ENCODE measurements at regions not wholly inside any gene's neighbourhood (a gene's known extent, or its start where the extent isn't known, plus 50 kb on each side); places are given as distances from the start of the nearest gene placed in this dataset.
"Not testable (repeated sequence)": the region's sequence is repeated elsewhere in the genome, so short reads cannot be mapped to it uniquely, and the experiment has no call there.

DNA sequence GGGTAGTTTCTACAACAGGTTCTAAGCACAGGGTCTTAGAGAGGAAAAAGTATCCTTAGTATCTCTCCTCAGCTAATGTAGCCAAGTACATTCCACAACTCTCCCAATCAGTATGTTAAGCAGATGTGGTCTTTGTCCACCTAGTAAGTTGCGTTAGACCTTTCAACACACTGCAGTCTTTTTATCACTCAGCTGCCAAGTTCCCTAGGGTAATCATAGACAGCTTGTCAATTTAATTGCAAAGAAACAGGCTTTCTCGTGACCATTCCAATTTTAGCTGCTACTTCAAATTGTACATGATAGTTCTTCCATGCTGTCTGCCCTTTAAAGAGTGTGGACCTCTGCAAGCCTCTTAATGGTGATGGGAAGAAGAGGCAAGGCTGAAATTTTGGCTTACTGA is 211.8 kb upstream of the PKN2 start:
- DNase-seq (ENCODE audit: low read depth): no peak

DNA sequence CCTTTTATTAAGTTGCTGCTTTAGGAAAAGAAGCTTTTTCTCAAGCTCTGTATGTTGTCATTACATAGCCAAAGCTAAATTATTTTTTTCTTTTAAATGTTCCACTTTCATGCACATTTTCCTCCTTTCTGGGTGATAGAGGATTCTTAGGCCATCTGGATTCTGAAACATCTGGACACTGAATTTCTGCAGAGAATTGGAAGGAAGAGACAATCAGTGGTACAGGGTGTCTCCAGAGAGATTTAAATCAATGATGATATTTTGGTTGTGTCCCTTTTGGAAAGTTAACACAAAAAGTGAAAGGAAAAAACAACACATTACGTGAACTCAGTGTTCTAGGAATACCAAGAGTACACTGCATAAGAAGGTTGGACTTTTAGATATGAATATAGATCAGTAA is 211.4 kb upstream of the PKN2 start:
- no peak for DNase-seq (ENCODE audit: low read depth)

DNA sequence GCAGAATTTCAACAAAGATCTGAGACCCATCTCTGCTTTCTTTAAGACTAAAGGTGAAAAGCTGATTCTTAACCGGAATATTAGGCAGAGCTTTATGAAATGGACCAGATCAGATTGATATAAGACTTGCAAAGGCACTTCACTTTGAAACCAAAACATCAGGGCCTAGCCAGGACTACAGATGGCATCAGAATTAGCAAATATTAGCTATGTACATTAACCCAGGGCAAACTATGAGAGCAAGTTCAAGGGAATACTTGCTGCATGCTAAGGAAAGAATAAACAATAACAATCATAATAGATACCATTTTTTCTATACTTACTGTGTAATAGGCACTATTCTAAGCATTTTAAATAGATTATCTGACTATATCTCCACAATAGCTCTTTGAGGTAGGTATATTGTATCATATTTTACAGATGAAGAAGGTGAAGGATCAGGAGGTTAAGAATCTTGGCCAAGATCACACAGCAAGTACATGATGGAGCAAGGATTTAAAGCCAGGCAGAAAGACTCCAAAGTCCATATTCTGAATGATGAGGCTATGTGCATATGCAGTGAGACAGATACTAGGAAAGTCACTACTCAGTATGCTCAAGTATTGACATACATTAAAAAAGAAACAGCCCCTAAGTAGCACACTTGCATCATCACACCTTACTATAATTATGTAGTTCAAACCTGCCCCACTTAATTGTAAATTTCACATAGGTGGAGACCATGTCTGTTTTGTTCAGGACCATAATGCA is 209.3 kb upstream of the PKN2 start:
- DNase-seq (ENCODE audit: low read depth): no peak

DNA sequence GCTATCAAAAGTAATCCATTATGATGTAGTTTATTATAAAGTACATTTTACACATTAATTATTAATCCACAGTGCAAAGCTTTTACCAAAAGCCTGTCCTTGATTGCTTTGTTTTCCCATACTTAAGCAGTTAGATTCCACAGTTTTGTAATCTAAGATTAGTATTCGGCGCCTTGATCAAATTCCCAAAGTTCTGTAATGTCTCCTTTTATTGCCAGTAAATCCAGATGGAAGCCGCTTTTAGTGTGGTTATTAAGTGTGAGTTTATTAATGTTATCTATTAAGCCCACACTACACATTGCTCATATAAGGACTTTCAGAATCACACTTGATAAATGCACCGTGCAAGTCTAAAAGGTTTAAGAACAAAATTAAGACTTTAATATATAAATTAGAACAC is 199.2 kb upstream of the PKN2 start:
- no peak for DNase-seq (ENCODE audit: low read depth)

DNA sequence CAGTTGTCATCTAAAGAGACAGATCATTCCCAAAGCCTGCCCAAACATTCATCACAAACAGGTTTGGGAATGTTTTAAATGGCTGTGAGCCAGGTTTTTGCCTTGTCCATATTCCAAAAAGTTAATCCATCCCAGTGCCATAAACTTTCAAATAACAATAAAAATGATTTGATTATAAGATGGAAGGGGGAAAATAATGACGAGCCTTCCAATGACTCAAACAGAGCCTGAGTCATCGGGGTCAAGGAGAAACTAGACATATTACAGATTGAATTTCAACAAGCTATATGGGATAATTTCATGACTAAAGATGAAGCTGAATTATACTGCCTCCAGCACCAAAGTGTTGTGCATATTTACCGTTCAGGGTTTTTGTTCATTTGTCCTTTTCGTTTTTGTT is 195.8 kb upstream of the PKN2 start:
- no peak for DNase-seq (ENCODE audit: low read depth)

DNA sequence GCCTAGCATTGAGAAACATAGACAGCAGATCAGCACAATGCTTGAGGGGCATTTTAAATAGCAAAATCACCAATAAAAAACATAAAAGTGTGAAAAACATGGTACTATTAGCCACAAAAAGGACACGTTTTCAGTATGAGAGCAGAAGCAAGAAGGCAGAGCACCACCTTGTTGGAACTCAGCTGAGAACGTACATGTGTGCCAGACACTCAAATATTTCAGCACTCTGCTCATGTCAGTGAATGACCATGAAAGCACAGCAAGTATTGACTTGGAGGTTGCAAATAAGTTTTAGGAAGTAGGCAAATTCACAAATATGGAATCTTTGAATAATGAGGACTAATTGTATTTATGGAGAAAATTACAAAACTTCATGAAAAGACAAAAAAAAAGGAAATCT is 193.4 kb upstream of the PKN2 start:
- DNase-seq (ENCODE audit: low read depth): no peak

DNA sequence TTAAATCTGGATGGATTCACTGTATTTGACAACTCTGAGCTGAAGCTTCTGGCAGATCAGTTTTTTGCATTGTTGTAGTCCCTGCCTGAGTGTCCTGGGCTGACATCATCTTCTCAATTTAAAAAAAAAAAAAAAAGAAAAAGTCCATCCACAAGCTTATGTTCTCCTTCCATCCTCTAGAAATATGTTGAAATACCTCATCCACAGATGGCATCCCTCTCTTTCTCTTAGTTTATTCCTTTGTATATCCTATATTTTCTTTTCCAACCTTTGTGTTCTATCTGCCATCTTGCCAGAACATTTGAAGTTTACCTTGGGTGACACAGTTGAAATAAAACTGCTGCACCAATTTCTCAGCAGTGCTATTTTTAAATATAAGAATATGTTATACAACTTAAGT is 184.4 kb upstream of the PKN2 start:
- no peak for DNase-seq (ENCODE audit: low read depth)

DNA sequence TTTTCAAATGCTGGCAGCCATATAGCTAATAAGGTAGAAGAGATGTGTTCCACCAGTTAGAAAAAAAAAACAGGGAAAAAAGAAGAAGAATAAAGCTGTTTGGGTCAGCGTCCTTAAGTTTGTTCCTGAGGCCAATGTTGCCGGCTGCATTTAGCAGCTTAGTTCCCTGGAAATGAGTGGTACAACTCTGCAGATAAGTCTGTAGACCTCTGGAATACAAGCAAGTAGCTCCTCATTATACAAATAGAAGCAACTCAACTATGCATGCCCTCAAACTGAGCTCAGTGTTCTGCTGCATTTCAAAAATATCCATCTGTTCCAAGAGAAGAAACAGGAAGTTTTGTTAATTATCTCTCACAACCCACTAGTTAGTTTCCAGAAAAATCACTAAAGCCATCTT is 181.2 kb upstream of the PKN2 start:
- DNase-seq (ENCODE audit: low read depth): no peak

DNA sequence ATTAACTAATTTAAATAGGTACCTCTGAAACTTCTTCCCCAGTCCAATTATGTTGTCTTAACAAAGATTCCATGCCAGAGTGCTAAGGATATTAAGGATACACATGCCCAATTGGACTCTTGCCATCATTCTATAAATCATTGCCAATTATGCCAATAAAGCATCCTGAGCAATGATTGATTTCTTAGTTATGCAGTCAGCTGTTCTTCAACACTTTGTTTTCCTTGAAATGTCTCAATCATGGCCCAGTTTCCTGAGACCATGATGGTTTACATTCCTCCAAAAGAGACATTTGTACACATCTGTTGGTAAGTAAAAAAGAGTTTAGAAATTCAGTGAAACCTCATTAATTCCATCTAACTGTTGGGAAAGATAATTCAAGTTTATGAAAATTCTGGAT is 180.4 kb upstream of the PKN2 start:
- DNase-seq (ENCODE audit: low read depth): no peak

DNA sequence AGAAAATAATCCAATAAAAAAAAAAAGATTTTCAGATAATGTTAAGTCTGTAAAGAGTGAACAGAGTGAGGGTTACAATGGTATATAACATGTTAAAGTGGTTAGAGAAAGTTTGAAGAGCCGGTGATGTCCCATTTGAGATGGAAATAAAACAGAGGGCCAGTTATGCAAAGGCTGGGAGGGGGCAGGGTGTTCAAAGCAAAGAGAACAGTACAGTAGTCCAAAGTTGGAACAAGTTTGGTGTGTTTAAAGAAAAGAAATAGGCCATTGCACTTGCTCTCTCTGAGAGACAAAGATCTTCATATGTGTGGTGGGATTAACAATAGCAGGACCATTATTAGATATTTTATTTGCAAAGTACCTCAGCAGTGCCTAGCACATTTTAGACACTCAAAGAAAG is 179.5 kb upstream of the PKN2 start:
- no peak for DNase-seq (ENCODE audit: low read depth)

DNA sequence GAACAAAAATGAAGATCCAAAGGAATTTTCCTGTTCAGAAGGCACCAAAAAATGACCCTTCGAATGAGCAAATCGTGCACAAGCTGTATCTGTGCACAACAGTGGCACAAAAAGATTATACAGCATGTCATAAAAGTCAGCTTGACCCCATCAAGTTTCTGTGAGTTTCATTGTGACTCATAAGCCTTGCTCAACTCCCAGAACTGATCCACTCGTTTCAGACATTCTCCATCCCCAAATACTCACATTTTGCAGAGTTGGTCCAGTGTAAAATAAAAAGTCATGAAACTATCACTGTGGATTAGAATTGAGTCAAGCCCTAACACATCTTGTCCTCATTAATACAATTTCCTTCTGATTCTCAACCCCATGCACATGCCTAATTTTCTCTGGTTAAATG is 174.7 kb upstream of the PKN2 start:
- DNase-seq (ENCODE audit: low read depth): no peak

DNA sequence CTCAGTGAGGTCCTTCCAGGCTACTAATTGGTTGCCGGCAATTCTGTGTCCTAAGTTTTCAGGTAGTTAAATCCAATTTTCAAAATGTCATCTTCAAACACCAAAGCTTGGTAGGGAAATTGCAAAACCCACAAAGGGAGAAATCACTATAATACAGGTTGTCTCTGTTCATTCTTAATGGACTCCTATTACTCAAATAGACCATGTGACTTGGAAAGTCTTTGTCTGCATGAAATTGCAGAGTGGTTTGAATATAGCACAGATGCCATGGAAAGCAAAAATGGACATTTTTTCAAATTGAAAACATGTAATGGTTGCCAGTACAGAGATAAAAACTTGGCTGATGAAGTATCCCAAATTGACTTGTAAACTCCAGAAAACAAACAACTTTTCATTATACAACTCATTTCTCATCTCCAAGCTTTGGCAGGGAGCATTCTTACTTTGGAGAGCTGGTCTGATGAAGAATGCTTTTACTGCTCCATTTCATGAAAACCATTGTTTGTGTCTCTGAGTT is 169.5 kb upstream of the PKN2 start:
- DNase-seq (ENCODE audit: low read depth): no peak

DNA sequence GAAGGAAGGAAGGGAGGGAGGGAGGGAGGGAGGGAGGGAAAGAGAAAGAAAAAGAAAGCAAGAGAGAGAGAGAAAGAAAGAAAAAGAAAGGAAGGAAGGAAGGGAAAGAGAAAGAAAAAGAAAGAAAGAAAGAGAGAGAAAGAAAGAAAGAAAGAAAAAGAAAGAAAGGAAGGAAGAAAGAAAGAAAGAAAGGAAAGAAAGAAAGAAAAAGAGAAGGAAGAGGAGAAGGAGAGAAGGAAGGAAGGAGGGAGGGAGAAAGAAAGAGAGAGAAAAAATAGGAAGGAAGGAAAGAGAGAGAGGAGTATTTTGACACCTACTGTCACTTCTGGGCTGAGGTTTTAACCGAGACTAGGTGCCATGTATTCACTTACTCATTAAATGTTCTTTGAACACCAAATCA is 166.6 kb upstream of the PKN2 start:
- DNase-seq (ENCODE audit: low read depth): not testable (repeated sequence)

DNA sequence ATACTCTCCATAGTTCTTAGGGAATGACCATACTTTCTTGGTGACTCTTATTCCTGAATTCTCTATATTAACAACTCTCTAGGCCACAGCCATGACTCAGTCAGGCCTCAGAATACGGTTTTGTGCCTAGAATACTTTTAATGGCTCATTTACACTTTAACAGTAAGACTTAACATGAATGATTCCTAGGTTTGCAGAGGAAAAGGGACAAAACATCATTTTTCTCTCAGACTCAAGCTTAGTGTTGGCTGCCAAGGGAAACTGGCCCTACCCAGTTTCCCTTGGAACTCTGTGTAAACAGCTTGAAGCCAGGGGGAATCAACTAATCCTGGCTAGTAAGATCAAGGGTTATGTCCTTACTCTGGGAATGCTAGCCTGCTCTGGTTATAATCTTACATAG is 164.9 kb upstream of the PKN2 start:
- no peak for DNase-seq (ENCODE audit: low read depth)

DNA sequence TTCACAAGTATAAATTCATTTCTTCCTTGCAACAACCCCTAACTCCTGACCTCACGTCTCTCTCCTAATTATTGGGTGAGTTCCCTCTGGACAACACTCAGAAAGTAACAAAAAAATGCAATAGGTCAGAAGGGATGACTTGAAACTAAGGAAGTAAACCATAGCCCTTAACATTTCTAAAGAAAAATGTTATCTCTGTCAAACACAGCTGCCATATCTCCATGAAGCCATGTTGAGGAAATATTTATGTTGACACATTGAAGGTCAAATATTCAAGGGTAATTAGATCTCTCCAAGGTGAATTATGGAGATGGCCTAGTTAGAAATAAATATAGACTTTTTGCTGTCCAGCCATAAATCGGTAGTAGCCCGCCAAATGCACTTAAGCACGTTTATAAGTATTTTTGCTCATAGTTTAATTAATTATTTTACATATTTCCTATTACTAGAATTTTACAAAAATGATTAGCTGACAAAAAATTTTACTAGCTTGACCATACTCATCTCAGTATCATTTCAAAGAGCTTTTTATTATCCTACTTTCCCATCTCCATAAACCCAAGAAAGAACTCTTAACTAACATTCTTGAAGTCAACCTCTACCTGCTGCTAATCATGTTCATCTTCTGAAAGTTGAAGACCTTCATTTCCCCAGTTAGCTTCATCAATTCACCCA is 160.1 kb upstream of the PKN2 start:
- DNase-seq (ENCODE audit: low read depth): no peak

DNA sequence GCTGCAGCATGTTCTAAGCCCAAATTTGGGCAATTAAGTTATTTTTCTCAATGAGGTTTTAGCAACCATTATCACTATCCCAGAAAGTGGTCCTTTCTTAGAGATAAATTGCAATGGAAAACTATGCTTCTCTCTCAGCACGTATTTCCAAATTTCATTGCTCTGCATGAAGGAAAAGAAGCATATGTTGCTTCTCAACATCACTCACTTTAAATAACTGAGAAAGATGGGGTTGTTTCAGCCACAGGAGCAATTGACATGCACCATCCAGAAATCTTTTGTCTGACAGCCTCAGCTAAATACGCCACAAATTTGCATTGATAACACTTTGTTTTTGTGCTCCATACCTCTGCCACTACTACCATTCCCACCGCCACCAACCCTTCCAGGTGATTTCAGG is 157.6 kb upstream of the PKN2 start:
- DNase-seq (ENCODE audit: low read depth): no peak

DNA sequence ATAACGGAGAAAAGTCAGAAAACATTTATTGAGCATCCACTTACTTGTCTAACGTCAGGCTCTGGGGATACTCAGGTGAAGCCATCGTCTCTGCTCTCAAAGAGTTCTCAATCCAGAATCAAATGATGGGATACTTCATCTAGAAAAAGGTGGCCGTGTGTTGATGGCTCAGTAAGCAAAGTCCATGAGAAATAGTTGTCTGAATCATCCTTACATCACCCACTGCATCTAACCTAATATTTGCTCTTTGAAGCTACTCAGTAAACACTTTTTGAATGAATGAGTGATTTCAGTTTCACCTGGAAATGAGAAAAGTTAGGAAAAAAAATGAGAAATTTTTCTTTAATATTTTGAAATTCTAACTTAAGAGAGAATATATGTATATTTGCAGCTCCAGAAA is 155.3 kb upstream of the PKN2 start:
- no peak for DNase-seq (ENCODE audit: low read depth)

DNA sequence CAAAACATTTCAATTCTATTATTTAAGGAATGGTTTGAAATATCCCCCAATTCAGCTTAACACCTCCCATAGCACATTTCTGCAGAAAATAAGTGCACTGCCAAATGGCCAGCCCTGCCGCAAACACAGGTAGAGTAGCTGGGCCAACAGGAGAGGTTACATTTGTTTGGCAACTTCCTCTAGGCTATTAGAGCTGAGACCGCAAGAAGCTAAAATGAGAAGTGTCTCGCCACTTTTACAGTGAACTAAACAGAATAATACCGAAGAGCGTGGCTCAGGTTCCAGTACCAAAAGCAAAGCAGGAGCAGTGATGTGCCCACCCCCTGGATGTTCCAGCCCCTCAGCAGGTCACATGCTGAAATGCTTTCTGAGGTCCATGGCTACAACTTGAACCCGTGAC is 154.5 kb upstream of the PKN2 start:
- no peak for DNase-seq (ENCODE audit: low read depth)

DNA sequence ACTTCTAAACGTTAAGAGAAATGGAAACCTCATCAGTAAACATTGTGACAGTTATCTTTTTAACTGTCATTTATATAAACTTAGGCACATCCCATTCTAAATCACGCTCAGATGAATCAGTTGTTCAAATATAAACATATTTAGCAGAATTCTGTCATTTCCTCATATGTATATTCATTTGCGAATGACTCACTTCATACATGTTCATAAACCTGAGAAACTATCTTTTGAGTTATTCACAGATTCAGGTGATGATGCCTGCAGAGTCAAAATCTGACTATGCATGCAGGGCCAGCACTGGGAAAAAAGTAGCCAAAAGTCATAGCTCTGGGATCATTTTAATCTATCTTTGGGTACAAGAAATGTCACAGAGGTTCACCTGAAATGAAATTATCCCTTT is 153.8 kb upstream of the PKN2 start:
- no peak for DNase-seq (ENCODE audit: low read depth)

DNA sequence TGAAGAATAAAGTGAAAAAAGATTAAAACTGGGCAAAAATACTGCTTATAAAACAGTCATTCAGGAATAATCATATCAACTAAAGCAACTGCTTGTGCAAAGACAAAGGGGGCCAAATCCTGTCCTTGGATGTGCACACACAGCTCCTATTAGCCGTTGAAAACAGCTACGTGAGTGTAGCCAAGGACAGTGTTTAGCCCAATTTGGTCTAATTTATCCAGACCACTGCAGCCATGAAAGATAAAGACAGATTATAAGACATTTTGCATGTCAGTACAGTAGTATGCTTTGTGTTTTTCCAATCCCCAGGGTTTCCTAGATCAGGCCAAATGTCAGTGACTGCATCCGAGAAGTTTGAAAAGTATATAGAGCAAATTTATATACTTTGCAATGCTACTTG is 146.3 kb upstream of the PKN2 start:
- no peak for DNase-seq (ENCODE audit: low read depth)

DNA sequence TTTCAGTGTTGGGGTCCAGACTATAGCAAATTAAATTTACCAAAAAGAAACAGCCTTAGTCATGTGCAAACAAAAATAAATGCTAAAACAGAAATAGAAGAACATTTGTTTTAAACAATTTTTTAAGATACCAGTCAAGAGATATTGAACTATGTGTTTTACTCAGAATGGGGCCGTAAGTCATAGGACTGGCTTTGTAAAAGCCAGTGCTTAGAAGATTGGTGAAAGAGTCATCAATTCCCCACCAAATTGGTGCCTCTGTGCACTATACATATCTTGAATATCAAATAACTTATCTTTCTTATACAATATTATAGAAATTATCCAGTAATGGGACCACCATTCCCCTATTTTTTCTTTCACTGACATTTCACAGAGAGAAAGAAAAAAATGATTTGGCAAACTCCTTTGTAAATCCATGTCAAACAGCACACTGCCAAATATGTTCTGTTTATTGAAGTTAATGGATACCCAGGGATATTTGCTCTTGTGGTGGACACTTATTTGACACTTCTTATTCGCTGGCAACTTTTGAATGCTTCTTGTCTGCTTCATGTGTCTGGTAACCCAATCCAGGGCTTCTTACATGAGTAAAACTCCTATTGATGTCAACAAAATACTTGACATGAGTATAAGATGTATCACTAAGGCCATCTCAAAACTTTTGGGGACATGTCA is 145.7 kb upstream of the PKN2 start:
- DNase-seq (ENCODE audit: low read depth): no peak

DNA sequence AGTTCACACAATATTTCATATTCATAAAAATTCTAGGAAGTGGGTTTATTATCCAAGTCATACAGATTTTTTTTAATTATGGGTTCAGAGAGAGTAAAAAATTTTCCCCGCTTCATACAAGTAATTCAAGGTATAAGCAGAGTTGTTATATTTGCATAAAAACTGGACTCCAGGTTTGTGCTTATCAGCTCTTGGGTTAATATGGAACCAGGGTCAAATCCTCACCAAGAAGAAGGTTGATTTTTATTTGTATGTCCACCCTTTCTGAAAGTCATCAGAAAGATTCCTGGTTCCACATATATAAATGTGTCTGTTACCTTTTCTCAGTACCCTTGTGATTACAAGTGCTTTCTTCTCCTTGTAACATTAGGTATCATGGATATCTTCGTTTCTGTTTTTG is 143.8 kb upstream of the PKN2 start:
- DNase-seq (ENCODE audit: low read depth): no peak

DNA sequence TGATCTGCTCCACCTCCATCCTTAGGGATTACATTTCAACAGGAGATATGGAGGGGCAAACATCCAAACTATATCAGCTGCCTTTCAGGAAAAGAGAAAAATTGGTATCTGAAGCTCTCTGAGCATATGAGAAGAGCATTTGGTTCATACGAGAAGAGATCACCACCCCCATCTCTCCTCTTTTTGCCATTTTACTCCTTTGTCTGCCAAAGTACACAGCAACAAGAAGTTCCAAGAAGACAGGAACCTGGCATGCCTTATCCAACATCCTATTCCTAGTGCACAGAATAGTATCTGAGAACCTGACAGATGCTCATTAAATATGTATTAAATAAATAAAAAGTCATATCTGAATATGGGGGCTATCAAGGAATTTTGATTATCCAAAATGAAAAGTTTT is 142.5 kb upstream of the PKN2 start:
- DNase-seq (ENCODE audit: low read depth): no peak

Data from activated T-helper 1 cell treated with Interleukin-2 at 50 U/mL for 16 hours (primary cell).